Heart right ventricle (tissue), 16 donors: ENCODE measurements at regions not wholly inside any gene's neighbourhood (a gene's known extent, or its start where the extent isn't known, plus 50 kb on each side); places are given as distances from the start of the nearest gene placed in this dataset.

Experiments used
- ATAC-seq, 8 donors: fragments of 200-7000 bp; cut with Tn5 transposase; one replicate each; pipeline ENCODE4 v1.9.1; 2020; ENCODE audit warnings: mild to moderate bottlenecking in 8 of 8, moderate library complexity in 8 of 8, moderate number of reproducible peaks in 1 of 8
- DNase-seq, 2 donors: peaks; one replicate each; pipeline ENCODE4 v3.0.0-alpha.2; 2020
- H3K27ac ChIP-seq, 10 donors: fragments of 200-600 bp; sonication (generic) in 2 of 10; one replicate each; pipeline versions ENCODE4 v1.5.0 to v1.8.0; 2020 to 2022; ENCODE audit warnings: mild to moderate bottlenecking in 3 of 10
- H3K27me3 ChIP-seq, 7 donors: fragments of 200-600 bp; one replicate each; pipeline ENCODE4 v1.8.0; 2021 to 2022; ENCODE audit warnings: mild to moderate bottlenecking in 2 of 7
- H3K36me3 ChIP-seq, 9 donors: fragments of 200-600 bp; sonication (generic) in 1 of 9; one replicate each; pipeline versions ENCODE4 v1.5.0 to v1.8.0; 2020 to 2022; ENCODE audit warnings: mild to moderate bottlenecking in 2 of 9
- H3K4me1 ChIP-seq, 9 donors: fragments of 200-600 bp; sonication (generic) in 1 of 9; one replicate each; pipeline versions ENCODE4 v1.5.0 to v1.8.0; 2020 to 2022; ENCODE audit warnings: mild to moderate bottlenecking in 4 of 9
- H3K4me3 ChIP-seq, 10 donors: fragments of 200-600 bp; sonication (generic) in 2 of 10; one replicate each; pipeline versions ENCODE4 v1.5.0 to v1.8.0; 2020 to 2022; ENCODE audit warnings: mild to moderate bottlenecking in 7 of 10, moderate library complexity in 2 of 10
- H3K9me3 ChIP-seq, 11 donors: fragments of 200-600 bp in 10 of 11; sonication (generic) in 2 of 11; one replicate each; pipeline versions ENCODE4 v1.5.0 to v1.8.0; 2013 to 2022; ENCODE audit warnings: mild to moderate bottlenecking in 2 of 11, control low read depth in 1 of 11, moderate library complexity in 1 of 11
- CTCF ChIP-seq, 9 donors: fragments of 200-600 bp; sonication (generic) in 2 of 9; IDR thresholded peaks; one replicate each; pipeline versions ENCODE4 v1.5.0 to v1.8.0; 2021 to 2022; ENCODE audit warnings: antibody characterized with exemption in 9 of 9, mild to moderate bottlenecking in 5 of 9, moderate library complexity in 1 of 9
- WGBS, 2 donors: extraction: QIAGEN DNeasy Blood & Tissue Kit; methylation state at CpG; one replicate each; pipeline ENCODE4 v1.1.7; 2013; ENCODE audit warnings: inconsistent platforms in 1 of 2; 5-methylcytosine and 5-hydroxymethylcytosine counted together
- intact Hi-C, 10 donors: fragments of 100-400 bp; cut with DNase I; formaldehyde crosslinking; loops; one replicate each; pipeline versions ENCODE4 v1.11.1 to v1.14.2; 2022
- donor health status: Arrhythmogenic right ventricular cardiomyopathy.
- donor health status: ischemic (EF 13 %, LVEDD 7.1; RV severe dilation, severe dysfunction).
- donor health status: healthy with polysubstance abuse.
- donor health status: DM: no; HTN: yes; CAD: no.
- donor health status: DM: no; HTN: no; CAD: no.
- donor health status: ischemic (EF 25% LVEDD 6.9; RV normal size, moderate dysfunction).
- donor health status: ischemic (EF 25% LVEDD 5.7; RV mildly dilated, moderate dysfunction).
- donor health status: healthy.
- donor health status: DM: yes; HTN: yes; CAD: no.
- donor health status: Ischemic cardiomyopathy.
- donor health status: ischemic (EF 35%, LVEDD 5.7; RV mildly dilated, moderate dysfunction).
- donor health status: nonischemic (EF 11% LVEDD 7.7; RV severe dilation, severe dysfunction).
- donor health status: DM: yes; HTN: yes; CAD: no.
- donor health status: PGD.
- donor health status: ischemic (EF 29% LVEDD 5.4; RV normal size, mild dysfunction).
- donor health status: nonischemic (EF 23%, LVEDD 6.1; RV moderate dilation, normal function).

DNA sequence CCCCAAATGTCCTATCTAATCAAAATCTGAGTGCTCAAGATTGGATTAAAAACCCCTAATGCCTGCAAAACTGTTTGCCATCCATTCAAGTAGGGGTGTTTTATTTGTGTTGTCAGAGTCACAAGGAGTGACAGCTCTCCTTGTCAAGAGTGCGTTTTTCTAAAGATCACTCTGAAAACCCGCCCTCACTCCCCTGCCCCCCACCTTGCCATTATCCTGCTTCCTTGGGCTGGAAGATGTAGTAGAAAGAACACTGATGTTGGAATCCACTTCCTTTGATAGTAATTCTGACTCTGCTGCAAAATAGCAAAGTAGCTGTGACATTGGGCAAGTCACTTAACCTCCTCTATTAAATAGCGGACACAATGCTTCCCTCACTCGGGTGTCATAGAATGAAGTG, 155.6 kb downstream of the TSN start:
- Histone ChIP-seq H3K9me3 (peaks cover 0 to 6% (median 0%) of the 10 kb centered on the region in 11 donors), H3K4me1 (no peaks in the 10 kb centered on the region), H3K27me3 (peaks cover 0 to 13% (median 0%) of the 10 kb centered on the region in 7 donors), H3K4me3 (no peak overlapping the region), H3K27ac (no peak overlapping the region), H3K36me3 (no peaks in the 10 kb centered on the region)
- WGBS, 2 donors = 68 to 75% methylated on average over 4 of the region's 4 CpGs
- ATAC-seq (no peak), DNase-seq (no peak)
- intact Hi-C loops = no loop called here
- TF ChIP-seq CTCF (IDR thresholded peaks at IDR 0.05) = no peak

DNA sequence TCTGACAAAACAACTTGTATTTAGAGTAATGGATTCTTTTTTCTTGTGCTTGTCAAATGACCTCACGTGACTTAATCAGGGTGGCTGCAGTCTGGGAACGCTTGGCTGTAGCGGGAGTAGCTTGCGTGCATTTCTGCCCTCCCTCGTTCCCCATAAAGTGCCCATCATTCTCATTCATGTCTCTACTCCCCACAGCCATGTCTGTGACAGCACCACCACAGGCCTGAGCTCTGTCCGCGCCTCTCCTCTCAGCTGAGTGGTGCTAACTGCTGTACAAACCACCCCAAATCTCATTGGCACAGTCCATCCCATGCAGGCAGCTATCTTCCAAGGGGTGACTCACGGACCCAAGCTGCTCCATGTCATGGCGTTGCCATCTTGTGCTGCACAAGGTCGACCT, 161.7 kb downstream of the TSN start:
- Histone ChIP-seq H3K9me3 (peaks cover 0 to 5% (median 0%) of the 10 kb centered on the region in 11 donors), H3K27me3 (peaks cover 0 to 4% (median 0%) of the 10 kb centered on the region in 7 donors), H3K4me1 (no peaks in the 10 kb centered on the region), H3K36me3 (no peaks in the 10 kb centered on the region), H3K4me3 (no peak overlapping the region), H3K27ac (no peak overlapping the region)
- DNase-seq (no peak), ATAC-seq (no peak)
- no peak for TF ChIP-seq CTCF (IDR thresholded peaks at IDR 0.05)
- WGBS, 2 donors = 89 to 90% methylated on average over 10 of the region's 10 CpGs
- intact Hi-C loops = no loop called here

DNA sequence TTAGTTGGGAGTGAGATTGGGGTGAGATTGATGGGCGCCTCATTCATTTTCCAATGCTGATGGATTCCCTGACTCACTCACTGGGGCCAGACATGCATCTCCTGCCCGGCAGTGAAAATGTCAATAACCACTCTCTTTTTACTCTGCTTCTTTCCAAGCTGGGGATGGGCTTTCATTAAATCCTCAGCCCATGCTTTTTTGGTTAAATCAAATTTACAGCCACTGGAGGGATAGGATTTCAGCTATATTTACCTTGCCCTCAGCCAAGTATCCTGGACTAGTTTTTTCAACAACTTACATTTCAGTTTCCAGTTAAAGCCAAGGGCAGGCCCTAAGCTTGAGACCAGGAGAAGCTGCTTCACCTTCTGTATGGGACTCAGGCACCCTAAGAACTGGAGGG, 162.8 kb downstream of the TSN start:
- WGBS, 2 donors = 82 to 93% methylated on average over 2 of the region's 2 CpGs
- no peak for DNase-seq
- no peaks in the 10 kb centered on the region for H3K36me3 ChIP-seq
- no peak for ATAC-seq
- H3K9me3 ChIP-seq = peaks cover 0 to 10% (median 0%) of the 10 kb centered on the region in 11 donors
- peaks cover 0 to 4% (median 0%) of the 10 kb centered on the region in 7 donors for H3K27me3 ChIP-seq
- no peak overlapping the region for H3K27ac ChIP-seq
- no peak overlapping the region for H3K4me3 ChIP-seq
- no peak for TF ChIP-seq CTCF (IDR thresholded peaks at IDR 0.05)
- intact Hi-C loops = no loop called here
- H3K4me1 ChIP-seq = no peaks in the 10 kb centered on the region

GRCh38 chr2:121919803-121920202, 164.4 kb downstream of the TSN start:
- no peaks in the 10 kb centered on the region for H3K4me1 ChIP-seq
- no peak for DNase-seq
- no peak overlapping the region for H3K27ac ChIP-seq
- 92 to 98% methylated on average over 9 of the region's 9 CpGs for WGBS, 2 donors
- TF ChIP-seq CTCF (IDR thresholded peaks at IDR 0.05) = no peak
- H3K27me3 ChIP-seq = peaks cover 0 to 4% (median 0%) of the 10 kb centered on the region in 7 donors
- H3K36me3 ChIP-seq = no peaks in the 10 kb centered on the region
- no peak overlapping the region for H3K4me3 ChIP-seq
- intact Hi-C loops = no loop called here
- ATAC-seq = no peak
- H3K9me3 ChIP-seq = peaks cover 0 to 11% (median 0%) of the 10 kb centered on the region in 11 donors
